Natural killer cell (primary cell): ENCODE measurements at regions not wholly inside any gene's neighbourhood (a gene's known extent, or its start where the extent isn't known, plus 50 kb on each side); places are given as distances from the start of the nearest gene placed in this dataset.

Source experiments
- ATAC-seq, 3 donors: fragments of 150-1000 bp in 2 of 3; fragments of 200-7000 bp in 1 of 3; cut with Tn5 transposase; 1 replicate in 1 of 3; 2 replicates in 2 of 3; pipeline ENCODE4 v1.10.0; 2021; ENCODE audit warnings: mild to moderate bottlenecking in 2 of 3, moderate library complexity in 2 of 3
- DNase-seq, 2 donors: peaks; one replicate each; pipeline versions ENCODE4 v3.0.0 to v3.0.0-alpha.2; 2013 to 2021; ENCODE audit warnings: mixed read lengths in 1 of 2
- H3K27ac ChIP-seq: one replicate; pipeline ENCODE4 v1.5.1; 2013; ENCODE audit warnings: mild to moderate bottlenecking, low read length
- H3K27me3 ChIP-seq: one replicate; pipeline ENCODE4 v1.6.1; 2013; ENCODE audit warnings: low read length; ENCODE audit not compliant: control insufficient read depth, insufficient read depth
- H3K36me3 ChIP-seq: one replicate; pipeline ENCODE4 v1.6.1; 2013; ENCODE audit warnings: low read length; ENCODE audit not compliant: control insufficient read depth, insufficient read depth
- H3K4me1 ChIP-seq: one replicate; pipeline ENCODE4 v1.6.1; 2013; ENCODE audit warnings: low read length; ENCODE audit not compliant: control insufficient read depth, insufficient read depth
- H3K4me3 ChIP-seq: one replicate; pipeline ENCODE4 v1.5.1; 2013; ENCODE audit warnings: low read length
- H3K9me3 ChIP-seq: one replicate; pipeline ENCODE4 v1.6.1; 2013; ENCODE audit warnings: low read length; ENCODE audit not compliant: control insufficient read depth, insufficient read depth
- H3K27ac Mint-ChIP-seq, 2 donors: one replicate each; pipeline ENCODE4 v1.8.0; 2022; ENCODE audit warnings: mild to moderate bottlenecking in 2 of 2, mixed read lengths in 2 of 2, moderate library complexity in 1 of 2
- H3K27me3 Mint-ChIP-seq, 2 donors: one replicate each; pipeline ENCODE4 v1.8.0; 2022; ENCODE audit warnings: low read depth in 2 of 2, mixed read lengths in 2 of 2
- H3K36me3 Mint-ChIP-seq: one replicate; pipeline ENCODE4 v1.8.0; 2022; ENCODE audit warnings: mixed read lengths
- H3K4me1 Mint-ChIP-seq, 2 donors: one replicate each; pipeline ENCODE4 v1.8.0; 2022; ENCODE audit warnings: mixed read lengths in 2 of 2
- H3K4me3 Mint-ChIP-seq: one replicate; pipeline ENCODE4 v1.8.0; 2022; ENCODE audit warnings: mild to moderate bottlenecking, moderate library complexity, mixed read lengths
- H3K9me3 Mint-ChIP-seq, 2 donors: one replicate each; pipeline ENCODE4 v1.8.0; 2022; ENCODE audit warnings: mixed read lengths in 2 of 2
- CTCF ChIP-seq: fragments of 200-600 bp; IDR thresholded peaks from one replicate; pipeline ENCODE4 v1.8.0; 2022; ENCODE audit warnings: antibody characterized with exemption
- WGBS: methylation state at CpG from one replicate; pipeline ENCODE4 v1.1.7; 2013; ENCODE audit warnings: missing lambda C conversion rate; ENCODE audit not compliant: insufficient coverage; 5-methylcytosine and 5-hydroxymethylcytosine counted together
- intact Hi-C: fragments of 100-400 bp; cut with micrococcal nuclease; formaldehyde crosslinking; loops from one replicate; pipeline ENCODE4 v1.14.2; 2022

- Histone ChIP-seq H3K4me1 (no peaks in the 10 kb centered on the region), H3K36me3 (no peaks in the 10 kb centered on the region), H3K27ac (no peak overlapping the region), H3K9me3 (no peaks in the 10 kb centered on the region), H3K4me3 (no peak overlapping the region), H3K27me3 (no peaks in the 10 kb centered on the region)
- H3K4me3 Mint-ChIP-seq, result no peak overlapping the region
- H3K27ac Mint-ChIP-seq, result no peak overlapping the region
- intact Hi-C loops, result no loop called here
- H3K4me1 Mint-ChIP-seq, result no peaks in the 10 kb centered on the region
- WGBS, result 32% methylated on average over 11 of the region's 11 CpGs
- peaks cover 12 to 22% of the 10 kb centered on the region in 2 donors for H3K27me3 Mint-ChIP-seq
- no peaks in the 10 kb centered on the region for H3K36me3 Mint-ChIP-seq
- DNase-seq (no peak), ATAC-seq (no peak)
- no peak for TF ChIP-seq CTCF
- H3K9me3 Mint-ChIP-seq, result no peaks in the 10 kb centered on the region
Observed at GRCh38 chr1:181356505-181357340, 126.6 kb upstream of the CACNA1E start.

GRCh38 chr1:181359012-181359411 lies 124.3 kb upstream of the CACNA1E start:
- H3K4me3 Mint-ChIP-seq, result no peak overlapping the region
- H3K27ac Mint-ChIP-seq, result no peak overlapping the region
- H3K4me1 Mint-ChIP-seq, result no peaks in the 10 kb centered on the region
- ATAC-seq (no peak), DNase-seq (no peak)
- no peaks in the 10 kb centered on the region for H3K4me1 ChIP-seq
- no peak for TF ChIP-seq CTCF
- no peaks in the 10 kb centered on the region for H3K9me3 ChIP-seq
- intact Hi-C loops, result no loop called here
- WGBS, result 84% methylated on average over 2 of the region's 2 CpGs
- H3K9me3 Mint-ChIP-seq, result no peaks in the 10 kb centered on the region
- H3K27ac ChIP-seq, result no peak overlapping the region
- H3K36me3 Mint-ChIP-seq, result no peaks in the 10 kb centered on the region
- no peaks in the 10 kb centered on the region for H3K27me3 ChIP-seq
- H3K36me3 ChIP-seq, result no peaks in the 10 kb centered on the region
- peaks cover 12 to 22% of the 10 kb centered on the region in 2 donors for H3K27me3 Mint-ChIP-seq
- H3K4me3 ChIP-seq, result no peak overlapping the region

- no peak for DNase-seq
- Mint-ChIP-seq H3K9me3 (no peaks in the 10 kb centered on the region), H3K27ac (no peak overlapping the region), H3K36me3 (no peaks in the 10 kb centered on the region), H3K4me1 (no peaks in the 10 kb centered on the region), H3K4me3 (no peak overlapping the region), H3K27me3 (no peaks in the 10 kb centered on the region)
- no peaks in the 10 kb centered on the region for H3K9me3 ChIP-seq
- no peak for ATAC-seq
- no peaks in the 10 kb centered on the region for H3K27me3 ChIP-seq
- WGBS, result 89% methylated on average over 3 of the region's 3 CpGs
- no peak overlapping the region for H3K27ac ChIP-seq
- H3K4me3 ChIP-seq, result no peak overlapping the region
- H3K36me3 ChIP-seq, result no peaks in the 10 kb centered on the region
- TF ChIP-seq CTCF, result no peak
- H3K4me1 ChIP-seq, result no peaks in the 10 kb centered on the region
- intact Hi-C loops, result no loop called here
Observed at GRCh38 chr1:181364801-181365200, 118.5 kb upstream of the CACNA1E start.

GRCh38 chr1:181366910-181367309 lies 116.4 kb upstream of the CACNA1E start:
- intact Hi-C loops, result no loop called here
- no peaks in the 10 kb centered on the region for H3K36me3 Mint-ChIP-seq
- Histone ChIP-seq H3K27ac (no peak overlapping the region), H3K27me3 (no peaks in the 10 kb centered on the region), H3K4me1 (no peaks in the 10 kb centered on the region), H3K4me3 (no peak overlapping the region), H3K9me3 (no peaks in the 10 kb centered on the region), H3K36me3 (no peaks in the 10 kb centered on the region)
- DNase-seq (no peak), ATAC-seq (no peak)
- H3K4me1 Mint-ChIP-seq, result no peaks in the 10 kb centered on the region
- no peaks in the 10 kb centered on the region for H3K9me3 Mint-ChIP-seq
- H3K27ac Mint-ChIP-seq, result no peak overlapping the region
- WGBS, result 86% methylated on average over 8 of the region's 8 CpGs
- no peaks in the 10 kb centered on the region for H3K27me3 Mint-ChIP-seq
- no peak for TF ChIP-seq CTCF
- no peak overlapping the region for H3K4me3 Mint-ChIP-seq
